ENCODE measurements at regions not wholly inside any gene's neighbourhood (a gene's known extent, or its start where the extent isn't known, plus 50 kb on each side); places are given as distances from the start of the nearest gene placed in this dataset.

GRCh38 chr17:51443646-51444045 is 183.3 kb downstream of the UTP18 start:
- TF ChIP-seq CTCF (IDR thresholded peaks at IDR 0.05; ENCODE audit: low read length): no peak
- no peak for TF ChIP-seq EZH2 (IDR thresholded peaks at IDR 0.05; ENCODE audit: borderline replicate concordance, low read length)
